MM.1S (cell line): ENCODE measurements at regions not wholly inside any gene's neighbourhood (a gene's known extent, or its start where the extent isn't known, plus 50 kb on each side); places are given as distances from the start of the nearest gene placed in this dataset.

ENCODE experiments used
- DNase-seq: peaks from one replicate; pipeline ENCODE4 v3.0.0-alpha.2; 2015
- H2AFZ ChIP-seq: fragments of 300-600 bp; sonication (generic); 2 replicates; pipeline ENCODE4 v1.6.0; 2016; ENCODE audit warnings: antibody characterized with exemption, low read length
- H3F3A ChIP-seq: fragments of 300-600 bp; sonication (generic); 2 replicates; pipeline ENCODE4 v1.6.1; 2016; ENCODE audit warnings: mild to moderate bottlenecking, antibody characterized with exemption, low read length, moderate library complexity, mixed read lengths; ENCODE audit not compliant: insufficient read depth
- H3K27ac ChIP-seq: fragments of 300-600 bp; sonication (generic); 2 replicates; pipeline ENCODE4 v1.5.1; 2016; ENCODE audit warnings: mild to moderate bottlenecking, low read length
- H3K27me3 ChIP-seq: fragments of 300-600 bp; sonication (generic); replicated peaks from 2 replicates; pipeline ENCODE4 v1.6.0; 2016; ENCODE audit warnings: low read length; ENCODE audit not compliant: insufficient read depth
- H3K36me3 ChIP-seq: fragments of 300-600 bp; sonication (generic); replicated peaks from 2 replicates; pipeline ENCODE4 v1.6.1; 2016; ENCODE audit warnings: mild to moderate bottlenecking, low read length, mixed read lengths; ENCODE audit not compliant: insufficient read depth
- H3K4me1 ChIP-seq: fragments of 300-600 bp; sonication (generic); 2 replicates; pipeline ENCODE4 v1.6.1; 2016; ENCODE audit warnings: low read length, mixed read lengths
- H3K4me2 ChIP-seq: fragments of 300-600 bp; sonication (generic); 2 replicates; pipeline ENCODE4 v1.6.0; 2016; ENCODE audit warnings: low read depth, low read length
- H3K4me3 ChIP-seq: fragments of 300-600 bp; sonication (generic); 2 replicates; pipeline ENCODE4 v1.5.1; 2016; ENCODE audit warnings: low read length, mixed read lengths
- H3K79me2 ChIP-seq: fragments of 300-600 bp; sonication (generic); 2 replicates; pipeline ENCODE4 v1.6.1; 2016; ENCODE audit warnings: mixed run types, low read length, mixed read lengths
- H3K9ac ChIP-seq: fragments of 300-600 bp; sonication (generic); 2 replicates; pipeline ENCODE4 v1.6.1; 2016; ENCODE audit warnings: low read length, mixed read lengths
- H3K9me2 ChIP-seq: fragments of 300-600 bp; sonication (generic); replicated peaks from 2 replicates; pipeline ENCODE4 v1.6.1; 2016; ENCODE audit warnings: mild to moderate bottlenecking, low read length, mixed read lengths; ENCODE audit not compliant: insufficient read depth
- H3K9me3 ChIP-seq: fragments of 300-600 bp; sonication (generic); replicated peaks from 2 replicates; pipeline ENCODE4 v1.6.1; 2016; ENCODE audit warnings: mild to moderate bottlenecking, low read length, mixed read lengths; ENCODE audit not compliant: insufficient read depth
- H4K20me1 ChIP-seq: fragments of 300-600 bp; sonication (generic); 2 replicates; pipeline ENCODE4 v1.6.1; 2016; ENCODE audit warnings: mild to moderate bottlenecking, low read length, moderate library complexity, mixed read lengths; ENCODE audit not compliant: insufficient read depth
- EZH2 ChIP-seq: fragments of 300-600 bp; sonication (generic); optimal IDR thresholded peaks from 2 replicates; pipeline ENCODE3; 2017; ENCODE audit warnings: low read depth, mild to moderate bottlenecking, antibody characterized with exemption, low read length, mixed read lengths
- EZH2phosphoT487 ChIP-seq: fragments of 300-600 bp; sonication (generic); IDR thresholded peaks from 2 replicates; pipeline ENCODE4 v1.6.1; 2018; ENCODE audit warnings: antibody characterized with exemption, low read length
- TF ChIP-seq, protein P1 (sequence below): fragments of 300-600 bp; sonication (generic); IDR thresholded peaks from 2 replicates; pipeline ENCODE4 v1.5.1; 2016; ENCODE audit warnings: antibody characterized with exemption, low read length, mixed read lengths

DNA sequence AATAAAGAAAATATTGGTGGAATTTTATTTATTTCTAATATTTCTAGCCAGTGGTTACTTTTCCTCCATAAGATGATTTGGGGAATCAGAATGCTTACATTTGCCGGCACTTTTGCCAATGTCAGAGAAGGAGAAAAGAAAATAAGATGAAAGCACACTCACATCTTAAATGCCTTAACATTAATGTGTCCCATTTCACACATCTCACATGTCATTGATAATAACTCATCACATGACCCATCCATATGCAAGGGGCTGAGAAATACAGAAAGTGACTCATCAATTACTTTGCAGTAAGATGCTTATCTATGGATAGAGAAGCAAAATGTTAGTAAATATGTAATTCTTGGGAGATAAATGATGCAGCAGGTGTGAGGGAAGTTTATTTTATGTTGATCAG lies 1531.0 kb downstream of the PCDH7 start:
- no peaks in the 10 kb centered on the region for H3K9me2 ChIP-seq
- no peak overlapping the region for H2AFZ ChIP-seq
- no peak overlapping the region for H3K4me2 ChIP-seq
- no peaks in the 10 kb centered on the region for H3K27me3 ChIP-seq
- no peak for TF ChIP-seq EZH2
- TF ChIP-seq EZH2phosphoT487: no peak
- TF ChIP-seq, protein P1, sequence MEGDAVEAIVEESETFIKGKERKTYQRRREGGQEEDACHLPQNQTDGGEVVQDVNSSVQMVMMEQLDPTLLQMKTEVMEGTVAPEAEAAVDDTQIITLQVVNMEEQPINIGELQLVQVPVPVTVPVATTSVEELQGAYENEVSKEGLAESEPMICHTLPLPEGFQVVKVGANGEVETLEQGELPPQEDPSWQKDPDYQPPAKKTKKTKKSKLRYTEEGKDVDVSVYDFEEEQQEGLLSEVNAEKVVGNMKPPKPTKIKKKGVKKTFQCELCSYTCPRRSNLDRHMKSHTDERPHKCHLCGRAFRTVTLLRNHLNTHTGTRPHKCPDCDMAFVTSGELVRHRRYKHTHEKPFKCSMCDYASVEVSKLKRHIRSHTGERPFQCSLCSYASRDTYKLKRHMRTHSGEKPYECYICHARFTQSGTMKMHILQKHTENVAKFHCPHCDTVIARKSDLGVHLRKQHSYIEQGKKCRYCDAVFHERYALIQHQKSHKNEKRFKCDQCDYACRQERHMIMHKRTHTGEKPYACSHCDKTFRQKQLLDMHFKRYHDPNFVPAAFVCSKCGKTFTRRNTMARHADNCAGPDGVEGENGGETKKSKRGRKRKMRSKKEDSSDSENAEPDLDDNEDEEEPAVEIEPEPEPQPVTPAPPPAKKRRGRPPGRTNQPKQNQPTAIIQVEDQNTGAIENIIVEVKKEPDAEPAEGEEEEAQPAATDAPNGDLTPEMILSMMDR: no peak
- no peaks in the 10 kb centered on the region for H3K36me3 ChIP-seq
- H3K4me3 ChIP-seq: no peak overlapping the region
- H3K9ac ChIP-seq: no peak overlapping the region
- no peaks in the 10 kb centered on the region for H4K20me1 ChIP-seq
- no peaks in the 10 kb centered on the region for H3K79me2 ChIP-seq
- no peaks in the 10 kb centered on the region for H3F3A ChIP-seq
- no peaks in the 10 kb centered on the region for H3K4me1 ChIP-seq
- H3K27ac ChIP-seq: no peak overlapping the region
- no peak for DNase-seq
- no peaks in the 10 kb centered on the region for H3K9me3 ChIP-seq

DNA sequence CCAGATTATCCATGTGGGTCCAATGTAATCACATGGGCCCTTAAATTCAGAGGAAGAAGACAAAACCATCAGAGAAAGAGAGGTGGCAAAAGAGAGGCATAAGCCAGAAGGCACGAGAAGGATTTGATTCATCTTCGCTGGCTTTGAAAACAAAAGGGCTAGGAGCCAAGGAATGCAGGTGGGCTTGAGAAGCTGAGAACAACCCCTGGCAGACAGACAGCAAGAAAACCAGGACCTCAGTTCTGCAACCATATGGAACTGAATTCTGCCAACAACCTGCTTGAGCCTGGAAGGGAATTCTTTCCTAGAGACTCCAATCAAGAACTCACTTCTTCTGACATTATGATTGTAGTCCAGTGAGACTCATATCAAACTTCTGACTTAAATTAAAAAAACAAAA lies 1531.8 kb downstream of the PCDH7 start:
- Histone ChIP-seq H3K4me3 (no peak overlapping the region), H3K27me3 (no peaks in the 10 kb centered on the region), H3F3A (no peaks in the 10 kb centered on the region), H3K9me3 (no peaks in the 10 kb centered on the region), H2AFZ (no peak overlapping the region), H3K36me3 (no peaks in the 10 kb centered on the region), H3K79me2 (no peaks in the 10 kb centered on the region), H3K27ac (no peak overlapping the region), H3K9ac (no peak overlapping the region), H4K20me1 (no peaks in the 10 kb centered on the region), H3K4me2 (no peak overlapping the region), H3K9me2 (no peaks in the 10 kb centered on the region), H3K4me1 (no peaks in the 10 kb centered on the region)
- no peak for DNase-seq
- no peak for TF ChIP-seq EZH2phosphoT487
- TF ChIP-seq, protein P1: no peak
- no peak for TF ChIP-seq EZH2

DNA sequence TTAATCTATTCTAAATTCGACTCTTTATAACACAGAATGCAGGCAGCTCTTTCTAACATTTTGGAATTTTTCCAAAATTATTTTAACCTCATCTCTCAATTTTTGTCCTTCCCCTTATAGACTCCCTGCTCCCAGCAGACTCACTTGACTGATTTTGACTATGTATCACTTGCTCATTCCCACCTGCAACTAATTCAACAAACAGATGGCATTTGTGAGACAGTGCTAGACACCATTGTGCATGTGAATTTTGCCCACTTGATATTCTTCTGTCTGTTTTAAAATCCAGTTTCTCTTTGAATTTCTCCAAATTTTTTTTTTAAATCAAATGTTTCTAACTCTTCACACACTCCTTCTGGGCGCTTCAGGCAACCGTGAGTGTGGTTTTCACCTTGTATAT lies 1534.0 kb downstream of the PCDH7 start:
- H3K27ac ChIP-seq: no peak overlapping the region
- no peak overlapping the region for H3K4me2 ChIP-seq
- H3F3A ChIP-seq: no peaks in the 10 kb centered on the region
- no peak overlapping the region for H3K9ac ChIP-seq
- TF ChIP-seq EZH2: no peak
- TF ChIP-seq EZH2phosphoT487: no peak
- TF ChIP-seq, protein P1: no peak
- H4K20me1 ChIP-seq: no peaks in the 10 kb centered on the region
- DNase-seq: no peak
- no peaks in the 10 kb centered on the region for H3K79me2 ChIP-seq
- H3K27me3 ChIP-seq: no peaks in the 10 kb centered on the region
- H3K9me2 ChIP-seq: no peaks in the 10 kb centered on the region
- H3K4me3 ChIP-seq: no peak overlapping the region
- no peaks in the 10 kb centered on the region for H3K4me1 ChIP-seq
- no peak overlapping the region for H2AFZ ChIP-seq
- no peaks in the 10 kb centered on the region for H3K9me3 ChIP-seq
- H3K36me3 ChIP-seq: no peaks in the 10 kb centered on the region
